Esophagus (tissue), 2 donors: ENCODE measurements at regions not wholly inside any gene's neighbourhood (a gene's known extent, or its start where the extent isn't known, plus 50 kb on each side); places are given as distances from the start of the nearest gene placed in this dataset.
A peak's percentile ranks its signal among the peaks of the same experiment; 100 is the strongest.

Experiments used
- H3K27ac ChIP-seq, 2 donors: one replicate each; pipeline ENCODE4 v1.5.1; 2013; ENCODE audit warnings: low read depth in 2 of 2, mild to moderate bottlenecking in 2 of 2, inconsistent platforms in 1 of 2, low read length in 1 of 2, moderate library complexity in 1 of 2
- H3K27me3 ChIP-seq, 2 donors: one replicate each; pipeline ENCODE4 v1.6.1; 2013; ENCODE audit warnings: low read length in 2 of 2, control low read depth in 1 of 2, mild to moderate bottlenecking in 1 of 2; ENCODE audit not compliant: insufficient read depth in 2 of 2, control insufficient read depth in 1 of 2
- H3K36me3 ChIP-seq, 2 donors: one replicate each; pipeline ENCODE4 v1.6.1; 2013; ENCODE audit warnings: low read length in 1 of 2; ENCODE audit not compliant: control insufficient read depth in 2 of 2, insufficient read depth in 2 of 2
- H3K4me1 ChIP-seq, 2 donors: one replicate each; pipeline ENCODE4 v1.6.1; 2013; ENCODE audit warnings: low read length in 1 of 2; ENCODE audit not compliant: control insufficient read depth in 2 of 2, insufficient read depth in 2 of 2
- H3K4me3 ChIP-seq, 2 donors: one replicate each; pipeline ENCODE4 v1.5.1; 2013; ENCODE audit warnings: low read length in 2 of 2, mild to moderate bottlenecking in 2 of 2, low read depth in 1 of 2, moderate library complexity in 1 of 2
- H3K9me3 ChIP-seq, 2 donors: one replicate each; pipeline ENCODE4 v1.6.1; 2013; ENCODE audit warnings: mild to moderate bottlenecking in 2 of 2, low read depth in 1 of 2, low read length in 1 of 2, moderate library complexity in 1 of 2; ENCODE audit not compliant: control insufficient read depth in 2 of 2, insufficient read depth in 1 of 2
- WGBS, 2 donors: extraction: QIAGEN DNeasy Blood & Tissue Kit; methylation state at CpG; one replicate each; pipeline ENCODE4 v1.1.7; 2013; 5-methylcytosine and 5-hydroxymethylcytosine counted together
- donor health status: healthy with polysubstance abuse.
- donor health status: Bipolar disorder and iron deficiency.

GRCh38 chr9:107431461-107431860, 58.1 kb downstream of the KLF4 start:
- Histone ChIP-seq H3K36me3 (no peaks in the 10 kb centered on the region), H3K4me3 (no peak overlapping the region), H3K27me3 (no peaks in the 10 kb centered on the region), H3K27ac (no peak overlapping the region), H3K4me1 (no peaks in the 10 kb centered on the region), H3K9me3 (no peaks in the 10 kb centered on the region)
- WGBS, 2 donors, result 89 to 92% methylated on average over 4 of the region's 4 CpGs

GRCh38 chr9:107430071-107430470, 59.5 kb downstream of the KLF4 start:
- WGBS, 2 donors, result 92 to 96% methylated on average over 7 of the region's 7 CpGs
- no peaks in the 10 kb centered on the region for H3K9me3 ChIP-seq
- H3K36me3 ChIP-seq, result no peaks in the 10 kb centered on the region

DNA sequence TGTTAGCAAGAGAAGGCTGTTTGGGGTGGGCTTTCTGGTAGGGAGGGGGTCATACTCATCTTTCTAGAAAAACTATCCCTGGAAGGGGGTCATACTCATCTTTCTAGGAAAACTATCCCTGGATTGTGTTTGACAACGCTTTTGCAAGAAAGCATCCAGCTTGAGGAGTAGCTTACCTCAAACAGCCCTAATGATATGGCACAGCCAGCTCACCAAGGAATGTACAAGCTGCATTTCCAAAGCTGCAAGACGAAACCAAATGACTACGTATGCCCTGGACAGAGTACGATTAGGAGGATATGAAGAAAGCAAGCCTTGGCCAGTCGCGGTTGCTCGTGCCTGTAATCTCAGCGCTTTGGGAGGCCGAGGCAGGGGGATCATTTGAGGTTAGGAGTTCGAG, 63.4 kb downstream of the KLF4 start:
- WGBS, 2 donors, result 95% methylated on average over 10 of the region's 10 CpGs
- Histone ChIP-seq H3K9me3 (no peaks in the 10 kb centered on the region), H3K36me3 (no peaks in the 10 kb centered on the region), H3K27ac (no peak overlapping the region), H3K4me3 (no peak overlapping the region), H3K4me1 (peaks cover 4% of the 10 kb centered on the region in 2 donors), H3K27me3 (no peaks in the 10 kb centered on the region)

More at GRCh38 chr9:107430071-107430470, 59.5 kb downstream of the KLF4 start:
- Histone ChIP-seq H3K4me3 (no peak overlapping the region), H3K27me3 (no peaks in the 10 kb centered on the region), H3K4me1 (peaks cover 0 to 2% of the 10 kb centered on the region in 2 donors), H3K27ac (no peak overlapping the region)

DNA sequence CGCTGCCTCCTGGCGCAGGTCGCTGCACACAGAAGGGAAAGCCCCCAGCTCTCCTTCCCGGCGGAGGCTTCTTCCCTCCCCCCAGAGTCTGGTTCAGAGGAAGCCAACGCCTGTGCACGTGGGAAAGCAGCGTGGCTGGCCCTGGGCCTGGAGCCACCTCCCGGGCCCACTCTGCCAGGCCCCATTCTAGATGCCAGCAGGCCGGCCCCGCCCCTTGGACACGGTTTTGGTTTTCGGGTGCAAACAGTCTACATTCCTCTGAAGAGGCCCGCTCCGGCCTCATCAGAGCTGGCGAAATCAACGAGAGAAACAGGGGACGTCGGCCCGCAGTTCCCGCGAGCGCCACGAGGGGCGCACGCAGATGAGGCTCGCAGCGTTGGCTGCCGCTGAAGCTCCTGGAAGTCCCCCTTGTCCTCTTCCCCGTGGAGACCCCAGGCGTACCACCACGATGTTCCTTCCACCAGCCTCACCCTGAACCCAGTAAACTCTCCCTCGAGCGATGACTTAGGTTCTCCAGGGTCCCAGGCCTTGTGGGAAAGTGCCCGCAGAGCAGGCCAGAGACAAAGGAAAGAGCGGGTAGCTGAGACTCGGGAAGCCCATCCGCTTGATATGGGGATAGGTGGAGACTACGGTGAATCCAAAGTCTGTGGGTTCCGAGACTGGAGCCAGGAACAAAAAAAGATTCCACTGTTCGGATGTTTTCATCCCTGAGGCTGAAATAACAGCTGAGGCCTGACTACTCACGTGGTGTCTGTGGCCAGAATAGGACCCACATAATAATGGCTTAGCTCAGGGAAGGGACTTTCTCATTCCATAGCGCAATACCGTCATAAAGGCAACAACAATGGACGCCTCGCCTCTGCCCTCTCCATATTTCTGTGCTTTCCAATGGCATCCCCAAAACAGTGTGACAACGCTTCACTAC, 64.2 kb downstream of the KLF4 start:
- Histone ChIP-seq H3K4me1 (peaks cover 4% of the 10 kb centered on the region in 2 donors), H3K4me3 (peak overlapping the region in 1 of 2 donors; percentile 2), H3K9me3 (no peaks in the 10 kb centered on the region), H3K27me3 (no peaks in the 10 kb centered on the region), H3K36me3 (no peaks in the 10 kb centered on the region), H3K27ac (peak overlapping the region; percentile 40 to 54)
- 30 to 31% methylated on average over 47 of the region's 47 CpGs for WGBS, 2 donors

DNA sequence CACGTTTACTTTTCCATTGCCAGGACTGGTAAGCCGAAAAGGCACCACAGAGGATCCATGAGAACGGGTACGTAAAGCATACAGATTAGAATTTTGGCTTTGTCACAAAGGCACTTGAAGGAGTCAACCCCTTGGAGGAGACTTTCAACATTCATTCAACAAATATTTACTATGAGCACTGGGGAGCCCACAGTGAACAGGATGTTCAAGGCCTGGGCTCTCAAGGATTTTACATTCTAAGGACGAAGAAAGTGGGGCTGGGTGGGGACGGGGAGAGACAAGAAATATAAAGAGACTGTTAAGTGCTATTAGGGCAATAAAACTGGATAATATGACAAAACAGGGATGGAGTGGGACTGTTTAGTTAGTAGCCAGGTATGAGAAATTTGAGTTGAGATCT, 66.0 kb downstream of the KLF4 start:
- Histone ChIP-seq H3K36me3 (no peaks in the 10 kb centered on the region), H3K4me1 (peaks cover 4% of the 10 kb centered on the region in 2 donors), H3K4me3 (no peak overlapping the region), H3K9me3 (no peaks in the 10 kb centered on the region), H3K27me3 (no peaks in the 10 kb centered on the region), H3K27ac (peak overlapping the region in 1 of 2 donors; percentile 26)
- 65 to 70% methylated on average over 6 of the region's 6 CpGs for whole genome bisulfite sequencing, 2 donors

DNA sequence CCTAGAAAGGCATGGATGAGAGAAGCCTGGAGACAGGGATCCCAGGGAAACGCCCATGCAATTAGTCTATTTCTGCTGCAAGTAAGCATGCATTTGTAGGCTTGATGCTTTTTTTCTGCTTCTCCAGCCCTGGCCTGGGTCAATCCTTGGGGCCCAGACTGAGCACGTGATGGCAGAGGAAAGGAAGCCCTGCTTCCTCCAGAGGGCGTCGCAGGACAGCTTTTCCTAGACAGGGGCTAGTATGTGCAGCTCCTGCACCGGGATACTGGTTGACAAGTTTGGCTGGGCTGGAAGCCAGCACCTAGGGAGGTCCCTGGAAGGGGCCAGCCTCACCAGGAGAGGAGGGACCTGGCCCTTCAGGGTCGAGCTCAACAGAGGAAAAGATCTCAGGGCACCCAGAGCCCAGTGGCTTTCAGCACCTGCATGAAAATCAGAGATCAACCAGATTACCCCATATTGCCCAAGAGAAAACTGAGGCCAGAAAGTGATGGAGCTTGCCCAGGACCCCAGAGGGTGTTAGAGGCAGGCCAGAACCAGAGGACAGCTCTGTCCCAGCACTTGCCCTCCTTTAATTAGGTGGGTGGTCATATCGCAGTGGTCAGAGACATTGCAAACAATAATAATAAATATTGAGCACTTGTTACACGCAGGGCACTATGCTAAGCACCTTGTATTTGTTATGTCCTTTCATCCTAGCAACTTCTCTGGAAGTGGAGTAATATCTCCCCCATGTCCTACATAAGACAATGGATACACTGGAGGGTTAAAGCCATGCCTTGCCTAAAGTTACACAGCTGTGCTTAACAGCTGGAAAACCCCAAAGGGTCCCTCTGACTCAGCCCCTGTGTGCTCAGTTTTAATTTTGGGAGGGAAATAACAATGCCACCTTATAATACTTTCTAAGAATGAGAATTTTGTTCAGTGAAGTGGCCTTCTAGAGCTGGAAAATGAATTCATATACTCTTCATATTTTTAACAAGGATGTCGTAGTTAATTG, 67.1 kb downstream of the KLF4 start:
- Histone ChIP-seq H3K36me3 (no peaks in the 10 kb centered on the region), H3K4me3 (no peak overlapping the region), H3K27me3 (no peaks in the 10 kb centered on the region), H3K4me1 (peaks cover 4% of the 10 kb centered on the region in 2 donors), H3K9me3 (no peaks in the 10 kb centered on the region), H3K27ac (no peak overlapping the region)
- WGBS, 2 donors, result 27 to 29% methylated on average over 9 of the region's 9 CpGs

GRCh38 chr9:107410420-107410819, 79.1 kb downstream of the KLF4 start:
- peaks cover 0 to 4% of the 10 kb centered on the region in 2 donors for H3K4me1 ChIP-seq
- H3K4me3 ChIP-seq, result no peak overlapping the region
- peaks cover 0 to 2% of the 10 kb centered on the region in 2 donors for H3K36me3 ChIP-seq
- H3K27me3 ChIP-seq, result no peaks in the 10 kb centered on the region
- 81 to 89% methylated on average over 3 of the region's 3 CpGs for WGBS, 2 donors
- H3K9me3 ChIP-seq, result no peaks in the 10 kb centered on the region
- no peak overlapping the region for H3K27ac ChIP-seq

DNA sequence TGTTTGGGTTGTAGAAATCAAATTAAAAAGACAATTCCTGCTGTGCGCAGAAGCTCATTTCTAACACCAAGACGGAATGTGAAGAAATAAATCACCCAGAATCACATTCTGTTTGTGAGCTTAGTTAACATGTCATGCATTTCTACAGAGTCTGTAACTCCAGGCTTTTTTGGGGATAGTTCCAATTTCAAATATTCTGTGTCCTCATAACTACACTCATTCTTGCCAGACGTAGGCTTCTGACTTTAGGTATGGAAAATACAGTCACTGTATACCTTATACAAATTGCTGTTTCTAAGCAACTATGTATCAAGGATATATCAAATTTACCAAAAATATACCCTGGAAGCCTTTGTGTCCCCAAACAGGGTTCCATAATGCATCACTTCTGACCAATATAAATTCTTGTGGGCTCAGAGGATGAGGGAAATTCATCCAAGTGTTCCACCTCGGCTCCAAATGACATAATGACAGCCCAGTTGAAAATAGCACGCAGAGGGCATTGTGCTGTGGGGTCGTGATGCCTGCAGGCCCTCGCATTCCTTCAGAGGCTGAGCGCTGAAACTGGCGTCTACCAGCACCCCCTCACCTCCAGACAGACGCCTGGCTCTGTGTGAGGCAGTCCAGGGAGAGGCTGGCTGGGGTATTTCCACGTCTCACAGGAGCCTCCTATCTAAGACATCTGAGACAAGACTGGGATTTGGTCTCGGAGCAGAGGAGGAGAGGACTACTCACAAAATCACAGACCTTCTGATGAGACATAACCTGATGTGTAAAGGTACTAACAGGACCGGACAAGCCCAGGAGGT, 79.8 kb downstream of the KLF4 start:
- no peak overlapping the region for H3K4me3 ChIP-seq
- WGBS, 2 donors, result 60 to 68% methylated on average over 13 of the region's 13 CpGs
- no peaks in the 10 kb centered on the region for H3K9me3 ChIP-seq
- H3K27me3 ChIP-seq, result no peaks in the 10 kb centered on the region
- peaks cover 0 to 2% of the 10 kb centered on the region in 2 donors for H3K36me3 ChIP-seq
- H3K27ac ChIP-seq, result no peak overlapping the region
- peaks cover 0 to 6% of the 10 kb centered on the region in 2 donors for H3K4me1 ChIP-seq

DNA sequence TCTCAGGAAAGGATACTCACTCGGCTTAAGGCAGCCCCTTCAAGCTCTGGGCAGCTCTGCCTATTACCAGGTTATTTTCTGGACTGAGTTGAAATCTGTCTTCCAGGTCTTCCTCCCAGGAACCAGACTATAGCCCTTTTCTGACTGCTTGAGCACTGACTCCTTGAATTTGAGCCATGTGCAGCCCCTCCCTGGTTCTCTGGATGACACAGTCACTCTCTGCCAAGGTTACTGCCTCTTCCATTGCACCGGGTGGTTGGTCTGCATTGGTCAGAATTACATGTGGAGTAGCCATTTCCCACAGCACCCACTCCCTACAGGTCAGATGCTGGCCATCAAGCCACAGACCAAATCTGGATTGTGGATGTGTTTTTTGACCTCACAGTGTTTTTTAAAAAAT, 81.9 kb downstream of the KLF4 start:
- H3K4me3 ChIP-seq, result no peak overlapping the region
- H3K27me3 ChIP-seq, result no peaks in the 10 kb centered on the region
- H3K9me3 ChIP-seq, result no peaks in the 10 kb centered on the region
- H3K36me3 ChIP-seq, result peaks cover 0 to 2% of the 10 kb centered on the region in 2 donors
- WGBS, 2 donors, result 50 to 54% methylated on average over 2 of the region's 2 CpGs
- no peak overlapping the region for H3K27ac ChIP-seq
- peaks cover 0 to 8% of the 10 kb centered on the region in 2 donors for H3K4me1 ChIP-seq
